ENCODE measurements at regions not wholly inside any gene's neighbourhood (a gene's known extent, or its start where the extent isn't known, plus 50 kb on each side); places are given as distances from the start of the nearest gene placed in this dataset.

DNA sequence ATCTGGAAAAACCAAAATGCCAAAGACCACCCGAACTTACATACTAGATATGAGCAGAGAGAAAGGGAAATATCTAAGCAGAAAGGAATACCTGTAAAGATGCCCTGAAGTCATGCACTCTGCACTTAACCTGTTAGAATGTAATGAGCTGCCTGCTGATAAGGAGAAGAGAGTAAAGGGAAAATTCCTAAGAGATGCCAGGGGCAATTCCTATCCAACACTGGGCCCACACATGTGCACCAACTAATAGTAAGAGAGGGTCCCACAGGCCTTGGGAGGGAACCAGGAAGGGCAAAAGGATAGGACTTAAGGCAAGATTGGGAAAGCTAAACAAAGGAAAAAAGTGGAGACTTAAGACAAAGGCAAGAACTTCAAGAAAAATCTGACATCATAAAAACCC lies 189.5 kb downstream of the NSUN3 start:
- no peak overlapping the region for H3K4me2 ChIP-seq (ENCODE audit: insufficient read depth, low read length)
- no peak overlapping the region for H2AFZ ChIP-seq (ENCODE audit: low read depth, low read length)
- no peaks in the 10 kb centered on the region for H3K27me3 ChIP-seq (ENCODE audit: control insufficient read depth in 2 of 2, insufficient read depth in 2 of 2, low read length in 2 of 2)
- no peaks in the 10 kb centered on the region for H3K36me3 ChIP-seq (ENCODE audit: control insufficient read depth, insufficient read depth, low read length)
- 0% methylated on average over 1 of the region's 1 CpG for WGBS (ENCODE audit: insufficient coverage, low coverage, missing lambda C conversion rate)
- no TSS peak for BruUV-seq (replicated peaks)
- intact Hi-C loops (cut with micrococcal nuclease) = no loop called here
- DNase-seq (ENCODE audit: extremely low read depth in 1 of 4, low spot score in 3 of 4) (no peak), ATAC-seq (no peak), FAIRE-seq (no peak)
- H3K27ac ChIP-seq (ENCODE audit: extremely low read depth, low read depth, low read length) = no peak overlapping the region
- H4K20me1 ChIP-seq (replicated peaks; ENCODE audit: control insufficient read depth, insufficient read depth, low read length) = no peaks in the 10 kb centered on the region
- no peaks in the 10 kb centered on the region for H3K9me3 ChIP-seq (replicated peaks; ENCODE audit: control insufficient read depth, insufficient read depth, low read depth, low read length)
- no peak overlapping the region for H3K4me3 ChIP-seq
- no peak overlapping the region for H3K9ac ChIP-seq (ENCODE audit: insufficient read depth in 1 of 2, low read depth in 2 of 2, low read length in 2 of 2)
- TF ChIP-seq ETV1 (tag; conservative IDR thresholded peaks at IDR 0.05; ENCODE audit: low read depth) = no peak
- TF ChIP-seq, protein P1, sequence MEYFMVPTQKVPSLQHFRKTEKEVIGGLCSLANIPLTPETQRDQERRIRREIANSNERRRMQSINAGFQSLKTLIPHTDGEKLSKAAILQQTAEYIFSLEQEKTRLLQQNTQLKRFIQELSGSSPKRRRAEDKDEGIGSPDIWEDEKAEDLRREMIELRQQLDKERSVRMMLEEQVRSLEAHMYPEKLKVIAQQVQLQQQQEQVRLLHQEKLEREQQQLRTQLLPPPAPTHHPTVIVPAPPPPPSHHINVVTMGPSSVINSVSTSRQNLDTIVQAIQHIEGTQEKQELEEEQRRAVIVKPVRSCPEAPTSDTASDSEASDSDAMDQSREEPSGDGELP (CRISPR knock-in tag; IDR thresholded peaks at IDR 0.05; ENCODE audit: borderline replicate concordance) = no peak
- TF ChIP-seq SAFB2 (IDR thresholded peaks at IDR 0.05; ENCODE audit: borderline replicate concordance, low read depth, low read length, severe bottlenecking) = no peak
- TF ChIP-seq ZSCAN32 (CRISPR knock-in tag; IDR thresholded peaks at IDR 0.05) = no peak
- TF ChIP-seq KLF10 (CRISPR knock-in tag; IDR thresholded peaks at IDR 0.05) = no peak
- TF ChIP-seq HMGN3 (IDR thresholded peaks at IDR 0.05; ENCODE audit: borderline replicate concordance, extremely low read depth, insufficient read length, low read depth, low read length) = no peak
- no peak for TF ChIP-seq ZC3H4 (CRISPR knock-in tag; IDR thresholded peaks at IDR 0.05; ENCODE audit: borderline replicate concordance)
- no peak for TF ChIP-seq ATF6 (CRISPR knock-in tag; IDR thresholded peaks at IDR 0.05)
- TF ChIP-seq, protein P2, sequence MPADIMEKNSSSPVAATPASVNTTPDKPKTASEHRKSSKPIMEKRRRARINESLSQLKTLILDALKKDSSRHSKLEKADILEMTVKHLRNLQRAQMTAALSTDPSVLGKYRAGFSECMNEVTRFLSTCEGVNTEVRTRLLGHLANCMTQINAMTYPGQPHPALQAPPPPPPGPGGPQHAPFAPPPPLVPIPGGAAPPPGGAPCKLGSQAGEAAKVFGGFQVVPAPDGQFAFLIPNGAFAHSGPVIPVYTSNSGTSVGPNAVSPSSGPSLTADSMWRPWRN (IDR thresholded peaks at IDR 0.05; ENCODE audit: low read depth) = no peak
- no peak for TF ChIP-seq STAT5A (IDR thresholded peaks at IDR 0.05; ENCODE audit: borderline replicate concordance, low read length)
- TF ChIP-seq EGR1 (conservative IDR thresholded peaks at IDR 0.05) = no peak
- TF ChIP-seq KDM5B (IDR thresholded peaks at IDR 0.05; ENCODE audit: insufficient replicate concordance, low read depth, low read length) = no peak
- in situ Hi-C loops (cut with MboI) = no loop called here
- no peaks in the 10 kb centered on the region for H3K4me1 ChIP-seq (replicated peaks in 1 of 2; ENCODE audit: control insufficient read depth in 2 of 2, insufficient read depth in 2 of 2, low read length in 2 of 2)
- H3K9me1 ChIP-seq (ENCODE audit: control insufficient read depth, insufficient read depth, low read length) = no peaks in the 10 kb centered on the region
- H3K79me2 ChIP-seq (ENCODE audit: control insufficient read depth, insufficient read depth, low read length) = no peaks in the 10 kb centered on the region
- POLR2A ChIA-PET = no interaction called here
- CTCF ChIA-PET (ENCODE audit: low intra/inter-chr PET ratio) = no interaction called here

Measured in K562 (cell line).